ENCODE measurements at regions not wholly inside any gene's neighbourhood (a gene's known extent, or its start where the extent isn't known, plus 50 kb on each side); places are given as distances from the start of the nearest gene placed in this dataset.

- Histone ChIP-seq H3K4me1 (no peaks in the 10 kb centered on the region), H3K36me3 (no peaks in the 10 kb centered on the region), H3K27ac (replicated peaks) (peak overlapping the region; percentile 50), H3K27me3 (ENCODE audit: low read depth) (peaks cover 93% of the 10 kb centered on the region), H3K9me3 (replicated peaks) (peaks cover 9% of the 10 kb centered on the region), H3K4me3 (no peak overlapping the region)
- TF ChIP-seq, protein P1, sequence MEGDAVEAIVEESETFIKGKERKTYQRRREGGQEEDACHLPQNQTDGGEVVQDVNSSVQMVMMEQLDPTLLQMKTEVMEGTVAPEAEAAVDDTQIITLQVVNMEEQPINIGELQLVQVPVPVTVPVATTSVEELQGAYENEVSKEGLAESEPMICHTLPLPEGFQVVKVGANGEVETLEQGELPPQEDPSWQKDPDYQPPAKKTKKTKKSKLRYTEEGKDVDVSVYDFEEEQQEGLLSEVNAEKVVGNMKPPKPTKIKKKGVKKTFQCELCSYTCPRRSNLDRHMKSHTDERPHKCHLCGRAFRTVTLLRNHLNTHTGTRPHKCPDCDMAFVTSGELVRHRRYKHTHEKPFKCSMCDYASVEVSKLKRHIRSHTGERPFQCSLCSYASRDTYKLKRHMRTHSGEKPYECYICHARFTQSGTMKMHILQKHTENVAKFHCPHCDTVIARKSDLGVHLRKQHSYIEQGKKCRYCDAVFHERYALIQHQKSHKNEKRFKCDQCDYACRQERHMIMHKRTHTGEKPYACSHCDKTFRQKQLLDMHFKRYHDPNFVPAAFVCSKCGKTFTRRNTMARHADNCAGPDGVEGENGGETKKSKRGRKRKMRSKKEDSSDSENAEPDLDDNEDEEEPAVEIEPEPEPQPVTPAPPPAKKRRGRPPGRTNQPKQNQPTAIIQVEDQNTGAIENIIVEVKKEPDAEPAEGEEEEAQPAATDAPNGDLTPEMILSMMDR (IDR thresholded peaks at IDR 0.05; ENCODE audit: borderline replicate concordance) = no peak
- intact Hi-C loops (cut with micrococcal nuclease) = no loop called here
- DNase-seq = no peak
Measured at GRCh38 chr20:58146746-58147140, 81.7 kb downstream of the ANKRD60 start.

GRCh38 chr20:58146081-58146745, 82.2 kb downstream of the ANKRD60 start:
- Histone ChIP-seq H3K4me1 (no peaks in the 10 kb centered on the region), H3K27ac (replicated peaks) (peak overlapping the region; percentile 50), H3K27me3 (ENCODE audit: low read depth) (peaks cover 92% of the 10 kb centered on the region), H3K9me3 (replicated peaks) (peaks cover 9% of the 10 kb centered on the region), H3K36me3 (no peaks in the 10 kb centered on the region), H3K4me3 (no peak overlapping the region)
- no peak for DNase-seq
- intact Hi-C loops (cut with micrococcal nuclease) = no loop called here
- TF ChIP-seq, protein P1 (IDR thresholded peaks at IDR 0.05; ENCODE audit: borderline replicate concordance) = no peak

DNA sequence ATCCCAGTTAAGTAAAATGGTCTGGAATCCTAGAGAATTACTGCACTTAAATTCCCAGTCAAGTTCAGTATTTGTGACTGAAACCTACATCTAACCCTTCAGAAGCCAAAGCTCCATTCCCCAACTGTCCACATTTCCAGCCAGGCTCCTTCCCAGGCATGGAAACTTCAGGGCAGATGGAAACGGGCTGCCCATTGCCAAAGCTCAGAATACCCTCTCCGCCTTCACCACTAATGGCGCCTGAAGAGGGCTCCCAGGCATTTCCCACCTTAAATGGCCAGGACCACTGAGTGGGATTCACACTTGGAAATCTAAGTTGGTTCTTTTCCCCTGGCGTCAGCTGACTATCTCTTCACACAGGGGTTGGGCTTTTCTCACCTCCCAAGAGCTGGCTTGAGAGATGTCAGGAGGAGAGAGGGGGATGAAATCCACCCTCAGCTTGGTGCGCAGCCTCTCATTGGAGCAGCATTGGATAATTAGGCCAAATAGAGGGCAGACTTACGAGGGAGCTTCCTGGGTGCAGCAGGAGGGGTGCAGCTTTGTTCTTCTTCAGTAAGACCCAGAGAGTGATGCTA, 82.9 kb downstream of the ANKRD60 start:
- Histone ChIP-seq H3K27me3 (ENCODE audit: low read depth) (peaks cover 92% of the 10 kb centered on the region), H3K36me3 (no peaks in the 10 kb centered on the region), H3K27ac (replicated peaks) (peak overlapping the region; percentile 50), H3K4me3 (no peak overlapping the region), H3K9me3 (replicated peaks) (peaks cover 9% of the 10 kb centered on the region), H3K4me1 (no peaks in the 10 kb centered on the region)
- intact Hi-C loops (cut with micrococcal nuclease) = no loop called here
- TF ChIP-seq, protein P1 (IDR thresholded peaks at IDR 0.05; ENCODE audit: borderline replicate concordance) = no peak
- no peak for DNase-seq

GRCh38 chr20:58144096-58144495, 84.4 kb downstream of the ANKRD60 start:
- Histone ChIP-seq H3K4me3 (no peak overlapping the region), H3K27me3 (ENCODE audit: low read depth) (peaks cover 92% of the 10 kb centered on the region), H3K27ac (replicated peaks) (no peak overlapping the region), H3K9me3 (replicated peaks) (peaks cover 9% of the 10 kb centered on the region), H3K36me3 (no peaks in the 10 kb centered on the region), H3K4me1 (no peaks in the 10 kb centered on the region)
- intact Hi-C loops (cut with micrococcal nuclease) = no loop called here
- DNase-seq = no peak
- TF ChIP-seq, protein P1 (IDR thresholded peaks at IDR 0.05; ENCODE audit: borderline replicate concordance) = no peak

DNA sequence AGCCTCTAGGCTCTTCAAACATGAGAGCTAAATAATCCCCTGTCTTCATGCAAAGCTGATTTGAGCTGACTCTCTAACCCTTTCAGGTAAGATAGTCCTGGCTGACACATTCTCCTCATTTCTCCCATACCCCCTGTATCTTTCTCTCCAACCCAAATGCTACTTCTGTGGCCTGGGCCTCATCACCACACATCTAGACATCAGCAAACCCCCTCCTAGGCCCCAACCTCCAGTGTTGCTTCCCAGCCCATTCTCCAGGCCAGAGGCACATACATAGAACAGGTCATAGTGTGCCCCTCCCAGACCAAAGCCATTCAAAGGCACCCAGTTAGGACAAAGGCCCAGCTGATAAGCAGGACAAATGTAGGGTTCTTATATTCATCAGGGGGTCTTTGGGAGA, 84.9 kb downstream of the ANKRD60 start:
- Histone ChIP-seq H3K9me3 (replicated peaks) (peaks cover 9% of the 10 kb centered on the region), H3K27ac (replicated peaks) (no peak overlapping the region), H3K4me3 (no peak overlapping the region), H3K4me1 (no peaks in the 10 kb centered on the region), H3K36me3 (no peaks in the 10 kb centered on the region), H3K27me3 (ENCODE audit: low read depth) (peaks cover 92% of the 10 kb centered on the region)
- TF ChIP-seq, protein P1 (IDR thresholded peaks at IDR 0.05; ENCODE audit: borderline replicate concordance) = no peak
- DNase-seq = no peak
- intact Hi-C loops (cut with micrococcal nuclease) = no loop called here

All from left ventricle myocardium inferior (tissue), 1 donor.